Activated CD4-positive, alpha-beta memory T cell treated with anti-CD3 and anti-CD28 coated beads for 36 hours (primary cell): ENCODE measurements at regions not wholly inside any gene's neighbourhood (a gene's known extent, or its start where the extent isn't known, plus 50 kb on each side); places are given as distances from the start of the nearest gene placed in this dataset.
"Not testable (repeated sequence)": the region's sequence is repeated elsewhere in the genome, so short reads cannot be mapped to it uniquely, and the experiment has no call there.

Experiments
- CTCF ChIA-PET: fragments of 350-600 bp; sonication (Branson Sonifier 250); formaldehyde crosslinking; loops from one replicate; lab custom pipeline; 2021; ENCODE audit warnings: antibody characterized with exemption, inconsistent platforms; lab: Charles Lee
- POLR2A ChIA-PET: fragments of 350-600 bp; sonication (Branson Sonifier 250); formaldehyde crosslinking; loops from one replicate; lab custom pipeline; 2021; ENCODE audit warnings: antibody characterized with exemption; lab: Charles Lee
- DNase-seq: peaks from one replicate; pipeline ENCODE4 v3.0.0-alpha.2; 2020
- H3K27ac Mint-ChIP-seq: one replicate; pipeline ENCODE4 v1.8.0; 2021; ENCODE audit warnings: mixed read lengths
- H3K27me3 Mint-ChIP-seq: one replicate; pipeline ENCODE4 v1.8.0; 2021; ENCODE audit warnings: mixed read lengths
- H3K36me3 Mint-ChIP-seq: one replicate; pipeline ENCODE4 v1.8.0; 2021; ENCODE audit warnings: mixed read lengths
- H3K4me1 Mint-ChIP-seq: one replicate; pipeline ENCODE4 v1.8.0; 2021; ENCODE audit warnings: low read depth, mixed read lengths
- H3K4me3 Mint-ChIP-seq: one replicate; pipeline ENCODE4 v1.8.0; 2021; ENCODE audit warnings: mild to moderate bottlenecking, mixed read lengths
- H3K9me3 Mint-ChIP-seq: one replicate; pipeline ENCODE4 v1.8.0; 2021; ENCODE audit warnings: mixed read lengths
- intact Hi-C: fragments of 100-400 bp; cut with micrococcal nuclease; formaldehyde crosslinking; loops from one replicate; pipeline ENCODE4 v1.15.1; 2023

GRCh38 chr6:164377348-164377918, 932.0 kb downstream of the C6orf118 start:
- Mint-ChIP-seq H3K4me3 (no peak overlapping the region), H3K27ac (no peak overlapping the region), H3K4me1 (no peaks in the 10 kb centered on the region), H3K27me3 (no peaks in the 10 kb centered on the region), H3K9me3 (peaks cover 6% of the 10 kb centered on the region), H3K36me3 (no peaks in the 10 kb centered on the region)
- POLR2A ChIA-PET, result no interaction called here
- intact Hi-C loops, result no loop called here
- CTCF ChIA-PET, result no interaction called here
- DNase-seq, result no peak

- Mint-ChIP-seq H3K4me1 (no peaks in the 10 kb centered on the region), H3K4me3 (no peak overlapping the region), H3K27ac (no peak overlapping the region), H3K27me3 (no peaks in the 10 kb centered on the region), H3K9me3 (peaks cover 3% of the 10 kb centered on the region), H3K36me3 (no peaks in the 10 kb centered on the region)
- ChIA-PET POLR2A (no interaction called here), CTCF (no interaction called here)
- no peak for DNase-seq
- intact Hi-C loops, result no loop called here
Observed at GRCh38 chr6:164370773-164371172, 938.6 kb downstream of the C6orf118 start.

- H3K4me1 Mint-ChIP-seq, result no peaks in the 10 kb centered on the region
- DNase-seq, result no peak
- H3K36me3 Mint-ChIP-seq, result no peaks in the 10 kb centered on the region
- H3K9me3 Mint-ChIP-seq, result peaks cover 39% of the 10 kb centered on the region
- no peak overlapping the region for H3K4me3 Mint-ChIP-seq
- intact Hi-C loops, result no loop called here
- no peaks in the 10 kb centered on the region for H3K27me3 Mint-ChIP-seq
- ChIA-PET POLR2A (no interaction called here), CTCF (no interaction called here)
- H3K27ac Mint-ChIP-seq, result no peak overlapping the region
Observed at GRCh38 chr6:164359441-164359840, 944.9 kb downstream of the QKI start.

GRCh38 chr6:164359036-164359435, 944.5 kb downstream of the QKI start:
- intact Hi-C loops, result no loop called here
- Mint-ChIP-seq H3K4me1 (no peaks in the 10 kb centered on the region), H3K9me3 (peaks cover 39% of the 10 kb centered on the region), H3K27me3 (no peaks in the 10 kb centered on the region), H3K4me3 (no peak overlapping the region), H3K36me3 (no peaks in the 10 kb centered on the region), H3K27ac (no peak overlapping the region)
- no peak for DNase-seq
- CTCF ChIA-PET, result no interaction called here
- POLR2A ChIA-PET, result no interaction called here

- Mint-ChIP-seq H3K4me3 (no peak overlapping the region), H3K27ac (no peak overlapping the region), H3K4me1 (no peaks in the 10 kb centered on the region), H3K9me3 (peaks cover 33% of the 10 kb centered on the region), H3K27me3 (no peaks in the 10 kb centered on the region), H3K36me3 (no peaks in the 10 kb centered on the region)
- DNase-seq, result no peak
- ChIA-PET POLR2A (no interaction called here), CTCF (no interaction called here)
- intact Hi-C loops, result no loop called here
Observed at GRCh38 chr6:164356814-164357213, 942.3 kb downstream of the QKI start.

GRCh38 chr6:164347455-164347854, 932.9 kb downstream of the QKI start:
- Mint-ChIP-seq H3K9me3 (no peaks in the 10 kb centered on the region), H3K4me3 (no peak overlapping the region), H3K27ac (no peak overlapping the region), H3K4me1 (no peaks in the 10 kb centered on the region), H3K27me3 (no peaks in the 10 kb centered on the region), H3K36me3 (no peaks in the 10 kb centered on the region)
- ChIA-PET CTCF (no interaction called here), POLR2A (no interaction called here)
- no peak for DNase-seq
- intact Hi-C loops, result no loop called here

GRCh38 chr6:164346631-164347030, 932.1 kb downstream of the QKI start:
- intact Hi-C loops, result no loop called here
- Mint-ChIP-seq H3K9me3 (no peaks in the 10 kb centered on the region), H3K4me1 (no peaks in the 10 kb centered on the region), H3K27ac (no peak overlapping the region), H3K27me3 (no peaks in the 10 kb centered on the region), H3K4me3 (no peak overlapping the region), H3K36me3 (no peaks in the 10 kb centered on the region)
- CTCF ChIA-PET, result no interaction called here
- no peak for DNase-seq
- POLR2A ChIA-PET, result no interaction called here

GRCh38 chr6:164345806-164346496, 931.4 kb downstream of the QKI start:
- no peak for DNase-seq
- ChIA-PET CTCF (no interaction called here), POLR2A (no interaction called here)
- Mint-ChIP-seq H3K4me1 (no peaks in the 10 kb centered on the region), H3K27ac (no peak overlapping the region), H3K4me3 (no peak overlapping the region), H3K36me3 (no peaks in the 10 kb centered on the region), H3K9me3 (no peaks in the 10 kb centered on the region), H3K27me3 (no peaks in the 10 kb centered on the region)
- intact Hi-C loops, result no loop called here

- Mint-ChIP-seq H3K36me3 (no peaks in the 10 kb centered on the region), H3K9me3 (no peaks in the 10 kb centered on the region), H3K4me3 (no peak overlapping the region), H3K4me1 (no peaks in the 10 kb centered on the region), H3K27me3 (no peaks in the 10 kb centered on the region), H3K27ac (no peak overlapping the region)
- intact Hi-C loops, result no loop called here
- DNase-seq, result no peak
- POLR2A ChIA-PET, result no interaction called here
- CTCF ChIA-PET, result no interaction called here
Observed at GRCh38 chr6:164345327-164345726, 930.8 kb downstream of the QKI start.

- Mint-ChIP-seq H3K27me3 (no peaks in the 10 kb centered on the region), H3K4me1 (no peaks in the 10 kb centered on the region), H3K9me3 (no peaks in the 10 kb centered on the region), H3K27ac (no peak overlapping the region), H3K4me3 (no peak overlapping the region), H3K36me3 (no peaks in the 10 kb centered on the region)
- no peak for DNase-seq
- intact Hi-C loops, result no loop called here
- ChIA-PET CTCF (no interaction called here), POLR2A (no interaction called here)
Observed at GRCh38 chr6:164344801-164345291, 930.3 kb downstream of the QKI start.

GRCh38 chr6:164339442-164339841, 924.9 kb downstream of the QKI start:
- intact Hi-C loops, H3K27me3 Mint-ChIP-seq, CTCF ChIA-PET, H3K4me1 Mint-ChIP-seq, H3K9me3 Mint-ChIP-seq, H3K27ac Mint-ChIP-seq, H3K36me3 Mint-ChIP-seq, POLR2A ChIA-PET, DNase-seq, H3K4me3 Mint-ChIP-seq: not testable (repeated sequence)

- DNase-seq, result no peak
- no peak overlapping the region for H3K4me3 Mint-ChIP-seq
- no peaks in the 10 kb centered on the region for H3K36me3 Mint-ChIP-seq
- POLR2A ChIA-PET, result no interaction called here
- H3K4me1 Mint-ChIP-seq, result no peaks in the 10 kb centered on the region
- H3K27me3 Mint-ChIP-seq, result no peaks in the 10 kb centered on the region
- no peaks in the 10 kb centered on the region for H3K9me3 Mint-ChIP-seq
- CTCF ChIA-PET, result no interaction called here
- intact Hi-C loops, result no loop called here
- H3K27ac Mint-ChIP-seq, result no peak overlapping the region
Observed at GRCh38 chr6:164337925-164338397, 923.4 kb downstream of the QKI start.
